AG20443 (cell line): ENCODE measurements at regions not wholly inside any gene's neighbourhood (a gene's known extent, or its start where the extent isn't known, plus 50 kb on each side); places are given as distances from the start of the nearest gene placed in this dataset.
A peak's percentile ranks its signal among the peaks of the same experiment; 100 is the strongest.

ENCODE experiments used
- DNase-seq: peaks from one replicate; pipeline ENCODE4 v3.0.0; 2012; ENCODE audit warnings: low spot score, mixed read lengths

DNA sequence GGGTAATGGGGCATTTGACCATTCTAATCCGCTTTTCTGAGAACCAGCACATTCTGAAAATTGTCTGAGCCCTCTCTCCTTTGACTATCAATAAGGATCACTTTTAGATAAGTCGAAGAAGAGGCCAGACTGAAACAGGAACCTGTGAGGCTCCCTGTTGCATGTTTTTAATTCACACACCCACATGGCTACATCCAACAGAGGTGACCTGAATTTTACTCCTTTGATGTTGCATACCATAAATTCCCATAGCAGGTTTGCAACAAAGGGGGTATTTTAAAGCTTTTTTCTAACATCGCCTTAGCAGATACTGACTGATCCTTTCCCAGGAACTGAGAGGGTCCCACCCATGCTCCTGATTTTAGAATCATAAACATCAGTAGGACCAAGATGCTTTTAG is 450.8 kb downstream of the USP25 start:
- DNase-seq: no peak

DNA sequence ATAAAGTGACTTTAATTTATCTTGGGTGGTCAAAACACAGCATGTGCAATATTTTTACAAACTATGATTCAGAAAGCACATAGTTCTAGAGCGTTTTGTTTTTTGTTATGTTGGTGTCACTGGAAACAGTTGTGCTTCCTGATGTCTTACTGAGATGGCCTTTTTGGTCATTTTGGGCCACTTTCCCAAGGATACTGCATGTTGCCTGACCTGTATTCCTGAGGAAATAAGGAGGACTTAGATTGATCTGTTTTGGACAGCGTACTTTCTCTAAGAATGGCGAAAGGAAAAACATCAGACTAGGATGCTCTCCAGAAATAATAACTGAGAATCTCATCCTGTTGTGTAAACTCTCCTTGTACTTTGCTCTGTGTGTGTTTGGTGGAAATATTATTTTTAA is 451.2 kb downstream of the USP25 start:
- no peak for DNase-seq

DNA sequence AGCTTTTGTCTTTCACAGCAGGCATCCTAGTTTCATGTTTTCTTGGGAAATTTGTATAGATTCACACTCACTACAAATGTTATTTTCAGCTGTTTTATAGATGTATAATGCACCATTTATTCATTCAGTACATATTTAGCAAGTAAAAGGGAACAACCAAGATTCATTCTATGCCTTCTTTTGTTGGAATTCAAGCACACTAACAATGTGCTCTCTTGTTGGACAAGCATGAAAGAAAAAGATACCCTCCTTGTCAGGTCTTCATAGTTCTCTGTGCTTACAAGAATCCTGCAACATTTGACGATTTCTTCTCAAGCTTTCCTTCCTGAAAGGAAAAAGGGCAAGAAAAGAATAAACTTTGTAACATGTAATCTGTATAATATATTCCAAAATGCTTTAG is 456.0 kb downstream of the USP25 start:
- DNase-seq: no peak

DNA sequence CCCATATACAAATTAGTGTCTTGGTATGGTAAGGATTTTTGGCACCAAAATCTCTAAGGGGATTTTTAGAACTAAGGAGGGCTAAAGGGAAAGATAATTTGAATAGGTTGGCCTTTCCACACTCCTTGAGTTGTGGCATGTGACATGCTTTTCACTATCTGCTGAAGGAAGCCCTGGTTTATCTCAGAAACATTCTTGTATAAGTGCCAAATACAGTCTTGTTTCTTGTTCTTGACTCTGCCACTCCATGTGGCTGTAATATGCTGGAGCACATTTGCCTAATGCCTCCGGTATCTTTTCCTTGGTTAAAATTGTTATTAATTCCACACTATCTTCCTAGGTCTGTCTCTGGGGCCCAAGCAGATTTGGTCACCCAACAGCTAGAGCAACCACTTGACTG is 457.0 kb downstream of the USP25 start:
- DNase-seq: no peak

DNA sequence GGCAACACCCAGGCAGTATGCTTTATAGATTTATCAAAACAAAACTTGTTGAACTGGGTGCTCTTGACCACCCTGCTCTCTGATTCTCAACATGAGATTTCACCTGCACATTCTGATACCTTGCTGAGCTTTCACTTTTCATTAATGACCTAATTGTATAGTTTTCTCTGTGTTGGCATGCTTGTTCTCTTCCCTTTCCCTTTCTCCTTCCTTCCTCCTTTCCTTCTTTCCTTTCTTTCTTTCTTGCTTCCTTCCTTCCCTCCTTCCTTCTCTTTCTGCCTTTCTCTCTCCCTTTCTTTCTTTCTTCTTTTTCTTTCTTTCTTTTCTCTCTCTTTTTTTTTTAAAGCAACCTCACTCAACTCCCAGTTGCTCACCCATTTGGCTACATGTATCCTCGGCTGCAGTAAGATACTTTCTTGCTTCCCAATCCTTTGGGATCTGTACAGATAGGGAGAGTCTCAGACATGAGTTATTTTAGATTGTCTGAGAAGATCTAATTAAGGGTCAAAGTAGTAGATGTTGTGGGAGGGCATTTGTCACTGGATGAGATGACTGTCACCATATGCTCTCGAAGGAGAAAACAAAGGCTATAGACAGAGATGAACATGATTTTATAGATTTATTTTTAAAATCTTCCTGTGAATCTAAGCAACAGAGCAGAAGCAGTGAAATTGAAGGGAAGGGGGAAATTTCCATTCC is 458.0 kb downstream of the USP25 start:
- no peak for DNase-seq

DNA sequence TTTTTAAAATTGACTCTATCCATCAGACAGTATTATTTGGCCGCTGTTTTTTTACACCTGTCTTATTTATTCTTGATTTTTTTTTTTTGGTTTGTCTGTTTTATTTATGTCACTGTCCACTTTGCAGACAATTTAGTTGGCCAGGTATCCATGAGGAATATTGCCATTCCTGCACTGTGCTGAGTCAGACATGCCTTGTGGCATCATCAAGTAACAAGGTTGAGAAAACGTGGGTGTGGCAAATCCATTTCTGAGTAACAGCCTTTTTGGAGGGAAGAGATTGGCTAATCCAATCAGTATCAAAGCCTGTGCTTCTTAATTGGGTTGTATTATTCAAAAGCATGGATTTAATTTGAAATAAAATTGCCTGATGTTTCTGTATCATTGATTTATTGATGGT is 463.1 kb downstream of the USP25 start:
- peak; percentile 12 for DNase-seq

DNA sequence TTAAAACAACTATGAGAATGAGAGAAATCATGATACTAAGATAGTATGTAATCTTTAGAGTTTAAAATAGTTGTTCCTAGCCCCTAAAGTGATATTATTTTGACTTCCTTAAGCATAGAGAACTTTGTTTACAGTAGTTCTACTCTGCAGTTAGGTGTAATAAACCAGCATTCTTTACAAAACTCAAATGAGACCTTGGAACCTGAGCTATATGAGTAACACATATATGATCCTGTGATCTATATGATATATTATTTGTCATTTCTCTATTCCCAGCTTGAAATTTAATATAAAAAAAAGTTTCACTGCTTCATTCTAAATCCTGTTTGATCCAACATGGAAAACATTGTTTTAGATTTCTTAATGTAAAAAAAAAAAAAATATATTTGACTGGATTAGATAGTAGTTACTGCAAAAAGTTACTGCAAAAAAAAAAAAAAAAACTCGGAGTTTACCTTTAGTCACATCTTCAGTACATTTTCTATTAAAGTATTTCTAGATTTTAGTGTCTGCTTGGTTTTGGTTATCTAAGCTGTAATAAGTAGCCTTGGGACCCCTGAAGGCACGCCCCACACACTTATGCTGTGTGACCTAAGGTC is 463.8 kb downstream of the USP25 start:
- DNase-seq: no peak

DNA sequence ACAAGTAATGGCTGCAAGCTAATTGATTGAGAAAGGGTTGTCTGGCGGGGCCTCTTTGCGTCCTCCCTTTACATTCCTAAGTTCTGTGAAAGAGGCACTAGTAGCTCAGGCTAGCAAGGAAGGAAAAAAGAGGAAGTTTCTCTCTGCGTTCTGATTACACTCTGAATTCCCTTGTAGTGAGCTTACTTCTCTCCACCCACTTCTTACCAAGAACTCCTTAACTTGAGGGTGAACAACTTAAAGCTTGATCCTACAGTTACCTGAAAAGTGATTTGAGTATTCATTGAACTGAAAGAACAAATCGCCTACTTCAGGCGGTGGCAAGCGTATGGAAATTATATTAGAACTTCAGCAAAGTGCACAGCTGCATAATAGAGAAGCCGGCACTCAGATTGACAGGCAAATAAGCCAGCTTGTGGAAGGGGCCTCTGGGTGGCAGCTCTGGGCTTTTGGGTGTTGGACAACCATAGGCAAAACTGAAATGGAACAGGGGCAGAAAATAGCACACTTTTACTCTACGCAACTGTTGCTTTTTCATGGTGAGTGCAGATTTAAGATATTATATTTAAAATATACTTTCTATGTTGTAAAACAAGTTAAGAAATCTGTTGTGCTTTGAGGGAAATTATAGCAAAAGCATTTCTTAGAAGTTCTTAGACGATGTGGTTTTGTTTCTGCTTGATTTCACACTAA is 464.5 kb downstream of the USP25 start:
- peak; percentile 57 for DNase-seq

DNA sequence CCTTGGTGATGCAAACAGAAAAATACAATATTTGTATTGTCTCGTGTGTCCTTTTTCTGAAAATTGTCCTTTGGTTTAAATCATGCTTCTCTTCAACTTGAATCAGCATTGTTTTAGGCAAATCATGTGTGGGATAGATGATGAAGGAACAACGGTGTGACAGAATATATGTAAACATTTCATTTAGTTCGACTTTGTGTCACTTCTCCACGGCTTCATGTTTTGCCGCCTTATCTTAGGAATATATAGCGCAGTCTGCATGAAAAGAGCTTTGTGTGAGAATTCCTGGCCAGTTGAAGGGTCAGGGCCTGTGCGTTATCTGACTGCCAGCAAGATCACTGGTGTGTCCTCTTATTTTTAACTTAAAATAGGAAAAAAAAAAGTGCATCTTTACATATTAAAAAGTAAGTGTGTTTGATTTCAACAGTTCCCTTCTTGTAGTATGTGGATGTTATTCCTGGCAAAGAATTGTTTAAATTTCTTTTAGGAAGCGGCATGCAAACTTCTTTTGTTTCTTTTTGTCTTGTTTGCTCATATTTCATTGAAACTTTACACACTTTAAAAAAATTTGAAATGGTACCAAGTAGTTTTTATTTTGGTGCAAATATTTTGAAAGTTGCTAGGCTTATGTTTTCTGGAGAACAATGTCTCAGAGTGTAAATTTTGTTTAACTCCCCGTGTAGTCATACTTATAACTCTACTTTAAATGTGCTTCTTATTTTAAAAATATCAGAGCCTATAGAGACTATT is 465.2 kb downstream of the USP25 start:
- peak; percentile 14 for DNase-seq

DNA sequence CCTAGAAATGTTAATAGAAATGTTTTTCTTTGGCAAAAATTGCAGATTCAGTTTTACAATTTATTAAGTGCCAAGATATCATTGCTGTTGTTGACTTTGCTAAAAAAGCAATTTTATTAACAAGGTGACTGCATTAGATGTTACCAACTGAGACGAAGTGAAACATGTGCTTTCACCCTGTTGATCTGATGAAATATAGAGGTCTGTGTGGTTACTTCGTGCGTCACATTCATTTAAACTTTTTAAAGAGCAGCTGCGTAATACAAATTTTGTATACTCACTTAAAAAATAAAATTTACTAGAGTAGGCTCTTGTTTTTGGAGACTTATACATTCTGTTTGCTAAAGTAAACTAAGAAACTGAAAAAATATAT is 465.7 kb downstream of the USP25 start:
- peak; percentile 20 for DNase-seq

DNA sequence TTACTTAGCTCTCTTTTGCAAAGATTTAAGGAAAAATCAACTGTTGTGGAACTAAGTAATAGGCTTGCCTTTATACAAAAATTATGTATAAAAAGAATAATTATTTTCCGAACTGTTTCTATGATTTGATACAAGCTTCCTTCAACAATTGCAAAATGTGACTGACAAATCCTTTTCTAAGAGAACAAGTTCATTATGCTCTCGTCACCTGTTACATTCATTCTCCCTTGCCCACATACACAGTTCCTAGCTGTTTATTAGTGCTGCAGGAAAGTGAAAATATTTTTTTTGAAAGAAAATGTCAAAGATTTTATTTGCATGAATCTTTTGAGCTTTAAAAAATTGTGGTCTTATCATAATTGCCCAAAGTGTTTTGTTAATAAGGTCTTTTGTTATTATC is 466.2 kb downstream of the USP25 start:
- DNase-seq: no peak

DNA sequence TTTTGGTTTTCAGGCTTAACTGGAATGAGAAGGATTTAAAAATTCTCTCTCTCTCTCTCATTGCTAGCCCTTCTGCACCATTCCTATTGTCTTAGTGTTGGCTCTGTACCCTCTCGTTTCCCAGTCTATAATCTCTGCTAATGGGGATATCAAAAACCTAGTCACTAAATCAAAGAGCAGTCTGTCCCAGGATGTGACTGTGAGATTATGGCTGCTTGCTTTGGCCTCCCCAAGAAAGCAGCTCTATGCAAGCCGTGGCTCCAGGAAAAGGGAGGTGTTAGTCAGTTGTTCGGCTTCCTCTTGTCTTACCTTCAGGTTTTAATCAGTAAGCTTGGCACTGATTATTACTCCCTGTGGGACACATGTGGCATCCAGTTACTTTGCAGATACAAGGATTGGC is 468.8 kb downstream of the USP25 start:
- DNase-seq: no peak

DNA sequence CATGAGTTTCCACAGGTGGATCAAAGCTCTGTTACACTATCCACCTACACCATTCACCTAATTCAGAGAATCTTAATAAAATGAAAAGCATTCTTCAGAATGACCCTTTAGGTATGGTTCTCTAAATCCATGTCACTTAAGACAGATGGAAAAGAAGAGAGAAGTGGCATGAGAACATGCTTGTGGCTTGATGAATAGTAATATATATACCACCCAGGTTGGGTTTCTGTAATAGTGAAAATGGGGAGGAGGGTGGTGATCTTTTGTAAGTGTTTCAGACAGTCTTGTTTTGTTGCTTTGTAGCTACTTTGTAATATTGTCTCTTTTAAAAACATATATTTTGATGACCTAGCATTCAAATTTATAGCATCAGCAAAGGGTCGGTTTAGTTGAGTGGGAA is 469.8 kb downstream of the USP25 start:
- DNase-seq: no peak

DNA sequence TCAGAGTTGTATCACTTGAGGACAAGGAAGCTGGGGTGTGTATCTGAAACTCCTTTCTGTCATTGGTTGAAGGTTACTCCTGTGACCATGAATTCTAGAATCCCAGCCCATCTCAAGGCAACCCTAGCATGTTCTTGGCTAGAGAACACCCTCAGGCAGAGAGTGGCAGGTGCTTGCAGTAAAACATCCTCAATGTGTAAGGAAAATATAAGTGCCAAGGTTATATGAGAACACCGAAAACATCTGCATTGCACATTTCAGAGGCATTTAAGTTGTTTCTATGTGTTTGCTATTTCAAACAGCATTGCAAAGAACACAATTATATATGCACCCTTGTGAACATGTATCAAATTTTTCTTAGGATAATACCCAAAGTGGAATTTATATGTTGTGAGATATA is 471.9 kb downstream of the USP25 start:
- DNase-seq: no peak

DNA sequence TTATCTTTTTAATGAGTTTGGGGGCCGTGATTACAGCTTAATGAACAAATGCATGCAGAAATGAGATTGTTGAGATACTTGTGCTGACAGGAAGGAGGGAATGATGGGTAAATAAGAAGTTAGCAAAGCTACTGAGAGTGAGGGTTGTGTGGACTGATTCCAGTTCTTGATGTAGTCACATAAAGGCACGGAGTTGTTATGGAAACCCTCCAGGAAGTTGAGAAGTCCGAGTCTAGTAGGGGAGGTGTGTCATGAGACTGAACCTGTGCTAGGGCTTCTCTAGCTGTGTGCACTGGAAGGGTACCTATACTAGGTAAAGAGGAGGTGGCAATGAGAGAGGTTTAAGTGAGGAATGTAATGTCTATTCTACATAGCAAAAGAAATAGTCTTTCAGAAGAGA is 475.7 kb downstream of the USP25 start:
- DNase-seq: no peak

DNA sequence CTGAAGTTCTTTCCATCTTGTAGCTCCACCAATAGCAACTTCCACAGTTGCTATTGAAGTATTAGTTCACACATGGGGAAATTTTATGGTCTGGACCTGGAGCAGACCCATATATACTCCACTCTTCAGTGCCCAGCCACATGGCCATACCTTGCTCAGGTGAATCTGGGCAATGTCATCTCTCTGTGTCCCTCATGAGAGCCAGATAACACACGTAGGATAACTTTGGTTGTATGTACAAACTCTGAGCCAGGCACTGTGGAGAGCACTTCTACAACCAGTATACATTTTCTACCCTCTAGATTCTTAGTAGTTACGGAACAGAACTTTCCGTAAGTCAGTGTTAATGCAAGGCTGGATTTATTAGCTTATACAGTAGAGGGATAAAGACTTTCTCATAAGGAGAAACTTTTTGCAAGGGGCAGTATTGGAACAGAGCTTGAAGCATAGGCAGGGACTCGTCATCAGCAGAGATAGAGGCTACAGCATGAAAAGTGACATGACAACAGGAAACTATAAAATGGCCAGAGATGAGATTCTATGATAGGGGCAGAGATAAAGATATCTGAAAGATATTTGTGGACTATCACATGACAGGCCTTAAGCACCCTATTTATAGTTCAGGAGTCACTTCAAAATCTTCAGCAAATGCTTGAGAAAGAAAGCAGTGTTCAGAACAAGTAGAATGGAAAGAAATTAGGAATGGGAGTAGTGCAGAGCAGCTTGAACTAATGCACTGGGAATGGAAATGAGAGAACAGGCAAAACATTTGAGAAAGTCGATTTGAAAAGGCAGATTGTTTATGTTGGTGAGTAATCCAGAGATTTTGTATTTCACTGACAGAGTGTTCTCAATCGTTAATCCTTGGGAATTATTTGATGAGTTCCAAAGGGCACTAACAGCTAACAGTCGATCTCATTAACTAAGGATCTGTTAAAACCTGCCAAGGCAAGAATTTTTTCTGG is 481.8 kb downstream of the USP25 start:
- DNase-seq: no peak

DNA sequence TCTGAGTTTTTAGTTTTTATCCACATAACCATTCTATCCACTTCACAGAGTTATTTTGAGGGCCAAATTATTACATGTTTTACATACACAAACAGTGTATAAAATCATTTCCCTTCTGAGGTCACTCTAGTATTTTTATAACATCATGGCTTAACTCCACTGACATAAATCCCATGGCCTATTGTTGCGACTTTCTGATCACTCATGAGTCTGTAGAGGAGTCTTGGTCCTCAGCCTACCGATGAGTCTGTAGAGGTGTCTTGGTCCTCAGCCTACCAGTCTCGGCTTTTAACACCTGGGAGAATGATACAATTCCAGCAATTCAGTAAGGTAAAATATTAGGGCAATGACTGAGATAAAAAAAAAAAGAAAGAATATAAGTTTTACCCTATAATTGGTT is 483.7 kb downstream of the USP25 start:
- DNase-seq: no peak

DNA sequence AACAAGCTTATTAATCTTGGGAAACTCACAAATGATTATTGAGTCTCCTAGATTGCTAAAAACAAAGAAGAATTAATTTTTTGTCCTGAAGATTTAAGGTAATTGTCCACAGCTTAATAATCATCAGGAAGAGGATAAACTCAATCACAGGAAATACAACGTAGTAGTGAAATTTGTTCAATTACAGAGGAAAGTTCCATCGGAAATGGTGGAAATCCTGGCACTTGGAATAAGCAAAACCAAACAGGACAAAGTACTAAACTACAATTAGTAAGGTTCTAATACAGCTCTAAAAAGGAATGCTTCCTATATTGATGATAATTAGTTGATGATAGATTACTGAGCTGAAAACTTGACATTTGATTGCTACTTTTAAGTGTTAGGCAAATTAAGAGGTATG is 485.4 kb downstream of the USP25 start:
- no peak for DNase-seq

DNA sequence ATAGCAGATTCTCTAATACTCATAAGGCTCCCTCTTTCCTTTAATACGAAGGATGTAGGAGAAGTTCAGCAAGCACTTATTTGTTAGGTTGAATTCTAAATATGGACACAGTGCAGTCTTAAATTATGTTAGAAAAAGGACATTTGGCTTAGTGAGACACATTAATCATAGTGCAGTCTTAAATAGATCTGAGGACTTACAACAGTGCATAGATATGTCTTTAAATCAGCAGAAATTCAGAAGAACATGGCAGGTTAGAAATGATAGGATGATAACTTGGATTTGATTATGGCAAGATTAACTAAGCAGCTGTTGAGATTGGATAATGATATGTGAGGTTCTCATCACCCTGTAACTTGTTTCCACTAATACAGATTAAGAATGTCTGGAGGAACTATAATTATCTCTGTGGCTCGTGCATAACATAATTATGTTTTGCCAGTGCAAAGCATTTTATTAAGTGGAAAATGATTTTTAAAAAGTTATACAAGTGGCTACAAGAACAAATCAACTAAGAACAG is 485.9 kb downstream of the USP25 start:
- DNase-seq: no peak

DNA sequence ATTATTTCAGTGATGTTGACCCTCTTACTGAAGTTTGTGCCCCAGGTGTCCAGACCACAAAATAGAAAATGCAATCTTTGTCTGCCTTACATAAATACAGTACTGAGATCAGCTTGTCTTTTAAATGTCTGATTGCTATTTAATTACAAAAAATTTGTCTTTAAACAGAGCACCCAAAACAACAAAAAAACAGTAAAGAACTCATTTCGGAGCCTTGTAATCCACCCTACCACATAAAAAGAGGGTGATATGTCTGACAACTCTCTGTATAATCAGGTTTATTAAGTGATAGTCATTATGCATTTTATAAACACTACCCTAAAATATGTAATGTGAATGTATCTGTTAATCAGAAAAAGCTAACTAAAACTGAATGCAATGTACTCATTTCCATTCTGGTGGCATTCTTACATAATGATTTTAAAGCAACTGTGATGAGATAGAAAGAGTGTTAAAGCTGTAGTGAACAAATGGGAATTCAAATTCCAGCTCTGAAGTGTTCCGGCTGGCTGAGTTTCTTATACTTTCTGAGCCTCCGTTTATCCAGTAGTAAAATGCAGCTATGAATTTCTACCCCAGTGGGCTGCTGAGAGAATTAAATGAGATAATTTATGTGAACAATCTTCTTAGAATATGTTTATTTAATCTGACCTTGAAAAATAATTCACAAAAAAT is 486.6 kb downstream of the USP25 start:
- no peak for DNase-seq
